ENCODE measurements at regions not wholly inside any gene's neighbourhood (a gene's known extent, or its start where the extent isn't known, plus 50 kb on each side); places are given as distances from the start of the nearest gene placed in this dataset.

GRCh38 chr7:19249281-19249680 is 104.1 kb upstream of the FERD3L start:
- TF ChIP-seq, protein P1, sequence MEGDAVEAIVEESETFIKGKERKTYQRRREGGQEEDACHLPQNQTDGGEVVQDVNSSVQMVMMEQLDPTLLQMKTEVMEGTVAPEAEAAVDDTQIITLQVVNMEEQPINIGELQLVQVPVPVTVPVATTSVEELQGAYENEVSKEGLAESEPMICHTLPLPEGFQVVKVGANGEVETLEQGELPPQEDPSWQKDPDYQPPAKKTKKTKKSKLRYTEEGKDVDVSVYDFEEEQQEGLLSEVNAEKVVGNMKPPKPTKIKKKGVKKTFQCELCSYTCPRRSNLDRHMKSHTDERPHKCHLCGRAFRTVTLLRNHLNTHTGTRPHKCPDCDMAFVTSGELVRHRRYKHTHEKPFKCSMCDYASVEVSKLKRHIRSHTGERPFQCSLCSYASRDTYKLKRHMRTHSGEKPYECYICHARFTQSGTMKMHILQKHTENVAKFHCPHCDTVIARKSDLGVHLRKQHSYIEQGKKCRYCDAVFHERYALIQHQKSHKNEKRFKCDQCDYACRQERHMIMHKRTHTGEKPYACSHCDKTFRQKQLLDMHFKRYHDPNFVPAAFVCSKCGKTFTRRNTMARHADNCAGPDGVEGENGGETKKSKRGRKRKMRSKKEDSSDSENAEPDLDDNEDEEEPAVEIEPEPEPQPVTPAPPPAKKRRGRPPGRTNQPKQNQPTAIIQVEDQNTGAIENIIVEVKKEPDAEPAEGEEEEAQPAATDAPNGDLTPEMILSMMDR (conservative IDR thresholded peaks at IDR 0.05; ENCODE audit: low read depth, low read length) = no peak
- no peak overlapping the region for H3K4me3 ChIP-seq (ENCODE audit: low read depth, low read length)
- no peak for DNase-seq (ENCODE audit: low read depth)

DNA sequence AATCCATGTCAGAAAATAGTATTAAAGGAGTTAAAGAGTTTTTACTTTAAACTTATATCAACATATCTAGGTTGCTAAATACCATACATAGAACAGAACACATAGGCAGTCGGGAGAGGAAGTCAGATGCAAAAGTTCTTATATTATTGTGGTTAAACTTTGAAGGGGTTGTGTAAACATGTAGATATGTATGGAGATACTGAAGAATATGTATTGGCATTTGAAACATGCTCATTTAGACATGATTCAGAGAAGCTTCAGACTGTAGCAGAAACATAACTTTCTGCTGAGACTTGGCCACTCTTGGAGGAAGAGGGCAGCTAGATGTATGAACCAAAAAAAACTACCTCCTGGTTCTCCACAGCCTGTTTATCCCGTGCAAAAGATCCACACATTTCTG is 103.5 kb upstream of the FERD3L start:
- H3K4me3 ChIP-seq (ENCODE audit: low read depth, low read length) = no peak overlapping the region
- TF ChIP-seq, protein P1 (conservative IDR thresholded peaks at IDR 0.05; ENCODE audit: low read depth, low read length) = no peak
- no peak for DNase-seq (ENCODE audit: low read depth)

DNA sequence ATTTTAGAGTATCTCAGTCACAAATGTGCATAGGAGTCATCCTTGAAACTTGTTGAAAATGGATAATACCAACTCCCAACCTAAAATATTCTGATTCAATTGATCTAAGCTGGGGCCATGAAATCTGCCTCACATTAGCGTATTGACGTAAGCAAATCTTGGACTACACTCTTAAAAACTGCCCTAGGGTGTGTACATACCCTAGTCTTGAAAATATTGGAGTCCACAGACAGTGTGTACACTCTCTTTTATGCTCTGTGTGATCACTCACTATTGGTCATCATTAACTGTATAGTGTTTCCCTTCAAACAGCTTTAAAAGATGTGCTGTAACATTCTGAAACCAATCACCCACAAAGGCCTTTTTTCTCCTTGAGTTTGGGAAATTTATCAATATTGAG is 102.9 kb upstream of the FERD3L start:
- H3K4me3 ChIP-seq (ENCODE audit: low read depth, low read length) = no peak overlapping the region
- no peak for DNase-seq (ENCODE audit: low read depth)
- TF ChIP-seq, protein P1 (conservative IDR thresholded peaks at IDR 0.05; ENCODE audit: low read depth, low read length) = no peak

DNA sequence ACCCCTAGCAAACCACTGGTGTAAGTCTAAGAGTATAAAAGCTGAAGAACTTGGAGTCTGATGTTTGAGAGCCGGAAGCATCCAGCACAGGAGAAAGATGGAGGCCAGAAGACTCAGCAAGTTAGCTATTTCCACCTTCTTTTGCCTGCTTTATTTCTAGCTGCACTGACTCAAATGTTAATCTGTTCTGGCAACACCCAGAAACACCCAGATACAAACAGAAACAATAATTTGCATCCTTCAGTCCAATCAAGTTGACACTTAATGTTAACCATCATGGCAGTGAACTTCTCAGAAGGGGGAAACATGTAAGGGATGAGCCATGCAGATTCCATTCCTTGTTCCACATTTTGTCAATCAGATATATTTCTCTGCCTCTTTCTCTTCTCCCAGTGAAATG is 101.8 kb upstream of the FERD3L start:
- TF ChIP-seq, protein P1 (conservative IDR thresholded peaks at IDR 0.05; ENCODE audit: low read depth, low read length) = no peak
- H3K4me3 ChIP-seq (ENCODE audit: low read depth, low read length) = no peak overlapping the region
- no peak for DNase-seq (ENCODE audit: low read depth)

- H3K4me3 ChIP-seq (ENCODE audit: low read depth, low read length) = no peak overlapping the region
- no peak for DNase-seq (ENCODE audit: low read depth)
- TF ChIP-seq, protein P1 (conservative IDR thresholded peaks at IDR 0.05; ENCODE audit: low read depth, low read length) = no peak
These were observed 97.0 kb upstream of the FERD3L start for GRCh38 chr7:19242246-19242645.

DNA sequence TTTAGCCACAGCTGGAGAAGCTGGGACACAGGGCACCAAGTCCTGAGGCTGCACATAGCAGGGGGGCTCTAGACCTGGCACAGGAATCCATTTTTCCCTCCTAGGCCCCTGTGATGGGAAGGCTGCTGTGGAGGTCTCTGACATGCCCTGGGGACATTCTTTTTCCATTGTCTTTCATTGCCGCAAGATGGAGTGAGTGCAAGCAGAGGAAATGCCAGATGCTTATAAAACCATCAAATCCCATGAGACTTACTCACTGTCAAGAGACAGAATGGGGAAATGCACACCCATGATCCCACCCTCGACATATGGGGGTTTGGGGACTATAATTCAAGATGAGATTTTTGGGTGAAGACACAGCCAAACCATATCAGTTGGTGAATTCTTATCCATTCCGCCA is 94.7 kb upstream of the FERD3L start:
- DNase-seq (ENCODE audit: low read depth) = no peak
- H3K4me3 ChIP-seq (ENCODE audit: low read depth, low read length) = no peak overlapping the region
- TF ChIP-seq, protein P1 (conservative IDR thresholded peaks at IDR 0.05; ENCODE audit: low read depth, low read length) = no peak

DNA sequence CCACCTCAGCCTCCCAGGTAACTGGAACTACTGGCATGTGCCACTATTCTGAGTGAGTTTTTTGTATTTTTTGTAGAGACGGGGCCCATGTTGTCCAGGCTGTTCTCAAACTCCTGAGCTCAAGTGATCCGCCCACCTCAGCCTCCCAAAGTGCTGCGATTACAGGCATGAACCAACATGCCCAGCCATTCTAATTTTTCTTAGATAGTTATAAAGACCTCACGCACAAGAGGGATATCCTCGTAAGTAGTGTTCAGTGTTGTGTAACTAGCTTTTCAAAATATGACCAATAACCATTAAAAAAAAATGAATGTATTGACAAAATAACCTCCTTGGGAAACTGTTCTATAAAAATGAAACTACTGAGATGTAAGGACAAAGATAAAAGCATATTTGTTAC is 90.5 kb upstream of the FERD3L start:
- no peak overlapping the region for H3K4me3 ChIP-seq (ENCODE audit: low read depth, low read length)
- DNase-seq (ENCODE audit: low read depth) = no peak
- TF ChIP-seq, protein P1 (conservative IDR thresholded peaks at IDR 0.05; ENCODE audit: low read depth, low read length) = no peak

Measured in epithelial cell of proximal tubule (primary cell).